ENCODE measurements at regions not wholly inside any gene's neighbourhood (a gene's known extent, or its start where the extent isn't known, plus 50 kb on each side); places are given as distances from the start of the nearest gene placed in this dataset.

GRCh38 chr3:144200466-144200865, 228.8 kb downstream of the DIPK2A start:
- DNase-seq, result no peak

- DNase-seq, result no peak
Observed at GRCh38 chr3:144221761-144222160, 250.1 kb downstream of the DIPK2A start.

- DNase-seq, result no peak
Observed at GRCh38 chr3:144229330-144229729, 257.7 kb downstream of the DIPK2A start.

- no peak for DNase-seq
Observed at GRCh38 chr3:144229953-144230352, 258.3 kb downstream of the DIPK2A start.

GRCh38 chr3:144235489-144235888, 263.9 kb downstream of the DIPK2A start:
- DNase-seq, result no peak

GRCh38 chr3:144237351-144237750, 265.7 kb downstream of the DIPK2A start:
- DNase-seq, result no peak

GRCh38 chr3:144241404-144241803, 269.8 kb downstream of the DIPK2A start:
- no peak for DNase-seq

- no peak for DNase-seq
Observed at GRCh38 chr3:144242747-144243146, 271.1 kb downstream of the DIPK2A start.

- no peak for DNase-seq
Observed at GRCh38 chr3:144244662-144245061, 273.0 kb downstream of the DIPK2A start.

- DNase-seq, result no peak
Observed at GRCh38 chr3:144252896-144253295, 281.3 kb downstream of the DIPK2A start.

GRCh38 chr3:144257381-144257780, 285.8 kb downstream of the DIPK2A start:
- DNase-seq, result no peak

GRCh38 chr3:144259267-144259666, 287.6 kb downstream of the DIPK2A start:
- DNase-seq, result no peak

- DNase-seq, result no peak
Observed at GRCh38 chr3:144263706-144264105, 292.1 kb downstream of the DIPK2A start.

GRCh38 chr3:144264350-144264749, 292.7 kb downstream of the DIPK2A start:
- DNase-seq, result no peak

- no peak for DNase-seq
Observed at GRCh38 chr3:144264794-144265193, 293.2 kb downstream of the DIPK2A start.

- DNase-seq, result no peak
Observed at GRCh38 chr3:144265542-144266100, 294.0 kb downstream of the DIPK2A start.

GRCh38 chr3:144270100-144270499, 298.5 kb downstream of the DIPK2A start:
- peak in 1 of 56 donors; percentile 0 for DNase-seq

GRCh38 chr3:144272680-144273079, 301.1 kb downstream of the DIPK2A start:
- no peak for DNase-seq

GRCh38 chr3:144273601-144274000, 302.0 kb downstream of the DIPK2A start:
- no peak for DNase-seq

GRCh38 chr3:144275005-144275404, 303.4 kb downstream of the DIPK2A start:
- no peak for DNase-seq

GRCh38 chr3:144282313-144282712, 310.7 kb downstream of the DIPK2A start:
- DNase-seq, result no peak

GRCh38 chr3:144286235-144286910, 314.8 kb downstream of the DIPK2A start:
- DNase-seq, result no peak

GRCh38 chr3:144287001-144287400, 315.4 kb downstream of the DIPK2A start:
- no peak for DNase-seq

- no peak for DNase-seq
Observed at GRCh38 chr3:144289057-144289456, 317.4 kb downstream of the DIPK2A start.
